Activated CD4-positive, alpha-beta T cell treated with anti-CD3 and anti-CD28 coated beads for 36 hours (primary cell): ENCODE measurements at regions not wholly inside any gene's neighbourhood (a gene's known extent, or its start where the extent isn't known, plus 50 kb on each side); places are given as distances from the start of the nearest gene placed in this dataset.
"Not testable (repeated sequence)": the region's sequence is repeated elsewhere in the genome, so short reads cannot be mapped to it uniquely, and the experiment has no call there.

ENCODE experiments used
- ATAC-seq: fragments of 200-7000 bp; cut with Tn5 transposase; one replicate; pipeline ENCODE4 v1.10.0; 2021; ENCODE audit warnings: mild to moderate bottlenecking, moderate library complexity
- CTCF ChIA-PET: fragments of 350-600 bp; sonication (Branson Sonifier 250); formaldehyde crosslinking; loops from one replicate; lab custom pipeline; 2021; ENCODE audit warnings: antibody characterized with exemption; lab: Charles Lee
- POLR2A ChIA-PET: fragments of 350-600 bp; sonication (Branson Sonifier 250); formaldehyde crosslinking; loops from one replicate; lab custom pipeline; 2021; ENCODE audit warnings: antibody characterized with exemption, inconsistent platforms; lab: Charles Lee
- DNase-seq: peaks from one replicate; pipeline ENCODE4 v3.0.0-alpha.2; 2020
- H3K27ac Mint-ChIP-seq: one replicate; pipeline ENCODE4 v1.8.0; 2021; ENCODE audit warnings: mixed read lengths
- H3K27me3 Mint-ChIP-seq: one replicate; pipeline ENCODE4 v1.8.0; 2021; ENCODE audit warnings: mixed read lengths
- H3K36me3 Mint-ChIP-seq: one replicate; pipeline ENCODE4 v1.8.0; 2021; ENCODE audit warnings: low read depth, mixed read lengths
- H3K4me1 Mint-ChIP-seq: one replicate; pipeline ENCODE4 v1.8.0; 2021; ENCODE audit warnings: mixed read lengths
- H3K4me3 Mint-ChIP-seq: one replicate; pipeline ENCODE4 v1.8.0; 2021; ENCODE audit warnings: mild to moderate bottlenecking, moderate library complexity, mixed read lengths
- H3K9me3 Mint-ChIP-seq: one replicate; pipeline ENCODE4 v1.8.0; 2021; ENCODE audit warnings: low read depth, mixed read lengths
- intact Hi-C, 2 experiments: fragments of 100-400 bp; cut with DNase I in 1 of 2; cut with micrococcal nuclease in 1 of 2; formaldehyde crosslinking; loops; one replicate each; pipeline versions ENCODE4 v1.14.2 to v1.15.1; 2022 to 2024; cut with DNase I, micrococcal nuclease

- ChIA-PET CTCF (no interaction called here), POLR2A (no interaction called here)
- Mint-ChIP-seq H3K4me1 (no peaks in the 10 kb centered on the region), H3K9me3 (peaks cover 6% of the 10 kb centered on the region), H3K36me3 (no peaks in the 10 kb centered on the region), H3K4me3 (no peak overlapping the region), H3K27ac (no peak overlapping the region), H3K27me3 (no peaks in the 10 kb centered on the region)
- no peak for DNase-seq
- intact Hi-C loops: no loop called here
- ATAC-seq: no peak
These were observed 313.0 kb upstream of the GLI3 start for GRCh38 chr7:42549866-42550485.

GRCh38 chr7:42548816-42549611, 312.0 kb upstream of the GLI3 start:
- Mint-ChIP-seq H3K36me3 (no peaks in the 10 kb centered on the region), H3K4me3 (no peak overlapping the region), H3K27me3 (no peaks in the 10 kb centered on the region), H3K9me3 (peaks cover 8% of the 10 kb centered on the region), H3K4me1 (no peaks in the 10 kb centered on the region), H3K27ac (no peak overlapping the region)
- ChIA-PET POLR2A (no interaction called here), CTCF (no interaction called here)
- ATAC-seq: no peak
- DNase-seq: no peak
- intact Hi-C loops: no loop called here

GRCh38 chr7:42545049-42545724, 308.2 kb upstream of the GLI3 start:
- POLR2A ChIA-PET: no interaction called here
- intact Hi-C loops: no loop called here
- Mint-ChIP-seq H3K27ac (no peak overlapping the region), H3K27me3 (no peaks in the 10 kb centered on the region), H3K9me3 (peaks cover 6% of the 10 kb centered on the region), H3K36me3 (no peaks in the 10 kb centered on the region), H3K4me3 (no peak overlapping the region), H3K4me1 (no peaks in the 10 kb centered on the region)
- ATAC-seq (no peak), DNase-seq (no peak)
- CTCF ChIA-PET: interaction anchor here (0.9 kb wide), 1 partner anchor 10 kb away, joined by 3 read pairs; no protein-coding TSS in a partner anchor

DNA sequence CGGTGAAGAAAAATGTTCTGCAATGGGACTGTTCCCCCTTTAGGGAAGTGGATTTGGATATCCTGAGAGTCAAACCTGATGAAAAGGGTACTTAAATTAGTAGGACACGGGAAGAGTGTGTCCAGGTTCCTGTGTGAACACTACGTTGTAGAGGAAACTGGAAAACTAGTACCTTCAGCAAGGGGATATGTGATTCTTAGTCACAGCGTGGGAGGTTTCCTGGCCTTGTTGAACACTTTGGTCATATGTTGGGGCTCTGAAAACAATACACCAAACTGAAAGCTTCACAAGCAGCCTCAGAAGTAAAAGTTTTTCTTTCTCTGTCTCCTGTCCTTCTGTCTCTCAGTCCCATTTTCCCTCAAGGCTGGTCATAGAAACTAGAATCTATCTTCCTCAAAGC, 306.9 kb upstream of the GLI3 start:
- H3K27me3 Mint-ChIP-seq: peaks cover 2% of the 10 kb centered on the region
- no peaks in the 10 kb centered on the region for H3K36me3 Mint-ChIP-seq
- H3K27ac Mint-ChIP-seq: no peak overlapping the region
- no peak for ATAC-seq
- no peak for DNase-seq
- H3K4me1 Mint-ChIP-seq: no peaks in the 10 kb centered on the region
- CTCF ChIA-PET: no interaction called here
- H3K9me3 Mint-ChIP-seq: peaks cover 6% of the 10 kb centered on the region
- H3K4me3 Mint-ChIP-seq: no peak overlapping the region
- POLR2A ChIA-PET: no interaction called here
- intact Hi-C loops: no loop called here

GRCh38 chr7:42542446-42542845, 305.4 kb upstream of the GLI3 start:
- CTCF ChIA-PET: interaction anchor here (0.6 kb wide), 1 partner anchor 52 kb away, joined by 4 read pairs; no protein-coding TSS in a partner anchor
- ATAC-seq, H3K4me1 Mint-ChIP-seq, POLR2A ChIA-PET, intact Hi-C loops, H3K9me3 Mint-ChIP-seq, H3K27ac Mint-ChIP-seq, H3K27me3 Mint-ChIP-seq, H3K4me3 Mint-ChIP-seq, H3K36me3 Mint-ChIP-seq, DNase-seq: not testable (repeated sequence)

- ChIA-PET POLR2A (no interaction called here), CTCF (interaction anchor here (0.6 kb wide), 1 partner anchor 343 kb away, joined by 3 read pairs; no protein-coding TSS in a partner anchor)
- ATAC-seq (no peak), DNase-seq (no peak)
- H3K4me1 Mint-ChIP-seq: no peaks in the 10 kb centered on the region
- H3K36me3 Mint-ChIP-seq: no peaks in the 10 kb centered on the region
- peaks cover 8% of the 10 kb centered on the region for H3K9me3 Mint-ChIP-seq
- intact Hi-C loops: no loop called here
- H3K27ac Mint-ChIP-seq: no peak overlapping the region
- H3K4me3 Mint-ChIP-seq: no peak overlapping the region
- peaks cover 2% of the 10 kb centered on the region for H3K27me3 Mint-ChIP-seq
These were observed 297.4 kb upstream of the GLI3 start for GRCh38 chr7:42534441-42534840.

GRCh38 chr7:42527004-42527403, 290.0 kb upstream of the GLI3 start:
- POLR2A ChIA-PET: no interaction called here
- intact Hi-C loops: no loop called here
- no peaks in the 10 kb centered on the region for H3K36me3 Mint-ChIP-seq
- CTCF ChIA-PET: no interaction called here
- no peak overlapping the region for H3K27ac Mint-ChIP-seq
- ATAC-seq (no peak), DNase-seq (no peak)
- no peaks in the 10 kb centered on the region for H3K27me3 Mint-ChIP-seq
- peaks cover 14% of the 10 kb centered on the region for H3K9me3 Mint-ChIP-seq
- H3K4me3 Mint-ChIP-seq: no peak overlapping the region
- H3K4me1 Mint-ChIP-seq: no peaks in the 10 kb centered on the region

DNA sequence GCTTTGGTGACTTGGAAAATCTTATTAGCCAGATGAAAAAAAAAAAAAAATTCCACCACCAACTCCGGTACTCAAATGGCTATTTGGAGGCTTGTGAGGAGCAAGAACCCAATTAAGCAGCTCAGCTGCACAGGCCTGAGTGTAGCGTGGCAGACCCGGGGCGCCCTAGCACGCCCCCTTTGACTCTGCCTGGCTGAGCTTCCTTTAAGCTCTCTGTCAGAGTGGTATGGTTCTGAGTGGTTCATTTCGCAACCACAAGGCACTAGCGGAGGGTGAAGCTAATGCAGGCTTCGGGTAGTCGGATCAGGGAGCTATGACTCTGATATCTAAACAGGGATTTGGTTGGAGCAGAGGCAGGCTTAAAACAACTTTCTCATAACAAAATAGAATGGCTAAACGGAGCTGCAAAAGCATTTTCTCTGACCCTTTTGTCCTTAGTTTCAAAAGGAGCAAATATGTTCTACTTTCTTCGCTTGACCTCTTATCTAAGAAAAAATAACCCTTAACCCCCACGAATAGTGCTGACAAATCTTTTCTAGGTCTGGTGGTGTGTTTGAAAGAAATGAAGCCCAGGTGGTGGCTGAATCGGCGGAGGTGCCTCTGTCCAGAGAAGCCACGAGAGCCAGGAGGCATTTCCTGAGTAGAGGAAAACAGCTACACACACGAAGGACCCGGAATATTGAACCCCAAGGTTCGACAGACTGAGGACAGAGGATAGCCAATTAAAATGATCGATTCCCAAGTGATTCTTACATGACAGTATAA, 285.4 kb upstream of the GLI3 start:
- Mint-ChIP-seq H3K27ac (no peak overlapping the region), H3K4me3 (no peak overlapping the region), H3K27me3 (no peaks in the 10 kb centered on the region), H3K9me3 (peaks cover 5% of the 10 kb centered on the region), H3K36me3 (no peaks in the 10 kb centered on the region), H3K4me1 (no peaks in the 10 kb centered on the region)
- CTCF ChIA-PET: no interaction called here
- POLR2A ChIA-PET: interaction anchor here (0.6 kb wide), 1 partner anchor 36 kb away, joined by 4 read pairs; no protein-coding TSS in a partner anchor
- intact Hi-C loops: no loop called here
- DNase-seq: no peak
- no peak for ATAC-seq

DNA sequence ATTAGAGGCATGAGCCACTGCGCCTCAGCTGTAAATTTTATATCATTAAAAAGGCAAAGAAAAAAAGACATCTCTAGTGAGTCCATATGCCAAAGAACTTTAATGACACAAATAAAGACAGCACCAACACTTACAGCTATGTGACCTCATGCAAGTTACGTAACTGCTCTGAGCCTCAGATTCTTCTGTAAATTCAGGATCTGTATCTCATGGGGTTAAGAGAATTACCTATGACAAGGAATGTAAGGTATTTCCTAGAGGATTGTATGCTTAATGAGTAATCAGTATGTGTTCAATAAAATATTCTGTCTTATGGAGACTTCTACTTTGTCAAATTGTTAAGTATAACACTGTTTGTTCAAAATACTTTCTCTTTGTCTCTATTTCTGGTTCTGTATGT, 274.0 kb upstream of the GLI3 start:
- ATAC-seq (no peak), DNase-seq (no peak)
- peaks cover 5% of the 10 kb centered on the region for H3K9me3 Mint-ChIP-seq
- H3K27ac Mint-ChIP-seq: no peak overlapping the region
- H3K27me3 Mint-ChIP-seq: no peaks in the 10 kb centered on the region
- POLR2A ChIA-PET: no interaction called here
- H3K4me1 Mint-ChIP-seq: no peaks in the 10 kb centered on the region
- no peaks in the 10 kb centered on the region for H3K36me3 Mint-ChIP-seq
- no peak overlapping the region for H3K4me3 Mint-ChIP-seq
- intact Hi-C loops: no loop called here
- CTCF ChIA-PET: no interaction called here

DNA sequence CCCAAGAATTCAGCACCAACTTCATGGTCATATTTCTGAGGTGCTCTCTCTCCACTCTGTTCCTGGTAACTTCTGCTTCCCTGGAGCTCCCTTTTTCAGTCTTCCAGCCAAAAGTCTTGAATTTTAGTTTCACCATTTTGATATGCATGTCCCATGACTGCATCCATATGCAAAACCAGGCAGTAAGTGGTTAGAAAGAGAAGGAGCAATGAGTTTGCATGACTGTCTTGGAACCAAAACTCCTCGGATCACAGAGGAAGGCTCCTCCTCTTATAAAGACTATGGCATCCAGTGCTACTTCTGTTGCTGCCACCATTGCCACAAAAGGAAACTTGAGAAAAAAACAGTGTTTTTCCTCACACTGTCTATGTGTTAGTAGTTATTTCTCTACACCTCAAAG, 269.1 kb upstream of the GLI3 start:
- H3K9me3 Mint-ChIP-seq: peaks cover 6% of the 10 kb centered on the region
- no peak overlapping the region for H3K4me3 Mint-ChIP-seq
- DNase-seq (no peak), ATAC-seq (no peak)
- H3K27me3 Mint-ChIP-seq: no peaks in the 10 kb centered on the region
- no peak overlapping the region for H3K27ac Mint-ChIP-seq
- no peaks in the 10 kb centered on the region for H3K4me1 Mint-ChIP-seq
- POLR2A ChIA-PET: no interaction called here
- no peaks in the 10 kb centered on the region for H3K36me3 Mint-ChIP-seq
- intact Hi-C loops: no loop called here
- CTCF ChIA-PET: no interaction called here

GRCh38 chr7:42502022-42502421, 265.0 kb upstream of the GLI3 start:
- no peak overlapping the region for H3K27ac Mint-ChIP-seq
- no peak for DNase-seq
- H3K36me3 Mint-ChIP-seq: no peaks in the 10 kb centered on the region
- no peak overlapping the region for H3K4me3 Mint-ChIP-seq
- no peaks in the 10 kb centered on the region for H3K4me1 Mint-ChIP-seq
- ATAC-seq: no peak
- intact Hi-C loops: no loop called here
- ChIA-PET CTCF (interaction anchor here (1.1 kb wide), 1 partner anchor 15 kb away, joined by 3 read pairs; no protein-coding TSS in a partner anchor), POLR2A (no interaction called here)
- peaks cover 3% of the 10 kb centered on the region for H3K27me3 Mint-ChIP-seq
- peaks cover 1% of the 10 kb centered on the region for H3K9me3 Mint-ChIP-seq
